IMR-90 (cell line): ENCODE measurements at regions not wholly inside any gene's neighbourhood (a gene's known extent, or its start where the extent isn't known, plus 50 kb on each side); places are given as distances from the start of the nearest gene placed in this dataset.

Source experiments
- ATAC-seq: fragments of 200-7000 bp; cut with Tn5 transposase; 2 replicates; pipeline ENCODE4 v1.9.1; 2020; ENCODE audit warnings: low read depth, mild to moderate bottlenecking, moderate library complexity
- BruUV-seq: library from RNA; stranded (reverse); fragments of 400-500 nt; replicated peaks from 2 replicates; lab custom pipeline; 2021; lab: Mats Ljungman, UMichigan
- CTCF ChIA-PET: fragments of 300-600 bp; formaldehyde crosslinking; extraction: SDS; loops from one replicate; lab custom pipeline; 2021; ENCODE audit warnings: antibody characterized with exemption; lab: Yijun Ruan, JAX
- POLR2A ChIA-PET: fragments of 300-600 bp; sonication (Branson Sonifier 250); formaldehyde crosslinking; loops from one replicate; lab custom pipeline; 2022; ENCODE audit warnings: antibody characterized with exemption; ENCODE audit not compliant: unreplicated experiment; lab: Charles Lee
- DNase-seq: peaks from one replicate; pipeline ENCODE4 v3.0.0; 2013
- H2AFZ ChIP-seq: replicated peaks from 2 replicates; pipeline ENCODE3; 2013; ENCODE audit warnings: low read length, mild to moderate bottlenecking; ENCODE audit not compliant: poor library complexity
- H2AK5ac ChIP-seq: 2 replicates; pipeline ENCODE4 v1.6.1; 2013; ENCODE audit warnings: low read depth, low read length, inconsistent platforms
- H2AK9ac ChIP-seq: replicated peaks from 2 replicates; pipeline ENCODE3; 2013; ENCODE audit warnings: mild to moderate bottlenecking, low read depth, low read length, moderate library complexity; ENCODE audit not compliant: poor library complexity
- H2BK120ac ChIP-seq: 2 replicates; pipeline ENCODE4 v1.6.1; 2013; ENCODE audit warnings: low read depth, low read length, inconsistent platforms
- H2BK15ac ChIP-seq: 3 replicates; pipeline ENCODE4 v1.6.1; 2013; ENCODE audit warnings: low read depth, low read length, inconsistent platforms
- H2BK20ac ChIP-seq: 2 replicates; pipeline ENCODE4 v1.6.1; 2013; ENCODE audit warnings: low read depth, mild to moderate bottlenecking, inconsistent platforms, low read length, moderate library complexity
- H2BK5ac ChIP-seq: 2 replicates; pipeline ENCODE4 v1.6.1; 2013; ENCODE audit warnings: mild to moderate bottlenecking, low read depth, low read length, inconsistent platforms; ENCODE audit not compliant: poor library complexity, severe bottlenecking
- H3K14ac ChIP-seq: replicated peaks from 2 replicates; pipeline ENCODE4 v1.6.1; 2013; ENCODE audit warnings: low read depth, low read length, inconsistent platforms
- H3K18ac ChIP-seq: 2 replicates; pipeline ENCODE4 v1.6.1; 2013; ENCODE audit warnings: low read depth, low read length, control low read depth
- H3K23ac ChIP-seq: 2 replicates; pipeline ENCODE4 v1.6.1; 2013; ENCODE audit warnings: low read depth, low read length, inconsistent platforms
- H3K27ac ChIP-seq: 2 replicates; pipeline ENCODE4 v1.5.1; 2013; ENCODE audit warnings: mild to moderate bottlenecking, control low read depth, low read length; ENCODE audit not compliant: insufficient read depth
- H3K27me3 ChIP-seq: 2 replicates; pipeline ENCODE4 v1.6.1; 2013; ENCODE audit warnings: low read length; ENCODE audit not compliant: control insufficient read depth, insufficient read depth
- H3K36me3 ChIP-seq: 2 replicates; pipeline ENCODE4 v1.6.1; 2013; ENCODE audit warnings: low read length, mixed read lengths; ENCODE audit not compliant: control insufficient read depth, insufficient read depth
- H3K4ac ChIP-seq: 2 replicates; pipeline ENCODE4 v1.6.1; 2013; ENCODE audit warnings: low read depth, low read length, inconsistent platforms
- H3K4me1 ChIP-seq: 2 replicates; pipeline ENCODE4 v1.6.1; 2013; ENCODE audit warnings: low read length, mixed read lengths; ENCODE audit not compliant: control insufficient read depth, insufficient read depth
- H3K4me2 ChIP-seq: 2 replicates; pipeline ENCODE4 v1.6.1; 2013; ENCODE audit warnings: low read depth, mild to moderate bottlenecking, control low read depth, low read length, moderate library complexity
- H3K4me3 ChIP-seq: 2 replicates; pipeline ENCODE4 v1.5.1; 2013; ENCODE audit warnings: low read depth, mild to moderate bottlenecking, control low read depth, low read length, moderate library complexity; ENCODE audit not compliant: insufficient read depth
- H3K56ac ChIP-seq: 2 replicates; pipeline ENCODE4 v1.6.1; 2013; ENCODE audit warnings: low read length, inconsistent platforms; ENCODE audit not compliant: insufficient read depth; ENCODE audit errors: extremely low read depth
- H3K79me1 ChIP-seq, 2 experiments: 2 replicates each; pipeline ENCODE4 v1.6.1; 2013; ENCODE audit warnings: low read length in 2 of 2, inconsistent platforms in 1 of 2, low read depth in 1 of 2
- H3K9ac ChIP-seq: 2 replicates; pipeline ENCODE4 v1.6.1; 2013; ENCODE audit warnings: low read depth, low read length, control low read depth
- H3K9me1 ChIP-seq: 2 replicates; pipeline ENCODE4 v1.6.1; 2013; ENCODE audit warnings: low read length, inconsistent platforms; ENCODE audit not compliant: insufficient read depth
- H3K9me3 ChIP-seq: 2 replicates; pipeline ENCODE4 v1.6.1; 2013; ENCODE audit warnings: low read length; ENCODE audit not compliant: control insufficient read depth, insufficient read depth
- H4K20me1 ChIP-seq: 2 replicates; pipeline ENCODE4 v1.6.1; 2013; ENCODE audit warnings: low read length, inconsistent platforms; ENCODE audit not compliant: insufficient read depth
- H4K5ac ChIP-seq: 2 replicates; pipeline ENCODE4 v1.6.1; 2013; ENCODE audit warnings: mild to moderate bottlenecking, low read depth, low read length, control low read depth
- H4K8ac ChIP-seq, 2 experiments: 2 replicates each; pipeline ENCODE4 v1.6.1; 2013; ENCODE audit warnings: low read depth in 2 of 2, low read length in 2 of 2, control low read depth in 1 of 2, inconsistent platforms in 1 of 2
- H4K91ac ChIP-seq: 2 replicates; pipeline ENCODE4 v1.6.1; 2013; ENCODE audit warnings: low read depth, low read length, inconsistent platforms; ENCODE audit not compliant: insufficient read depth
- MAFK ChIP-seq: IDR thresholded peaks from 2 replicates; pipeline ENCODE4 v1.6.1; 2012; ENCODE audit warnings: low read depth, low read length, improper control_type of control experiment
- RAD21 ChIP-seq: IDR thresholded peaks from 2 replicates; pipeline ENCODE4 v1.6.1; 2012; ENCODE audit warnings: low read length, improper control_type of control experiment
- WGBS, 2 experiments: methylation state at CpG; one replicate each; pipeline versions ENCODE4 v1.1.5 to v1.1.7; 2013; ENCODE audit warnings: missing lambda C conversion rate in 2 of 2; ENCODE audit not compliant: insufficient read length in 1 of 2; ENCODE audit errors: extremely low coverage in 2 of 2; 5-methylcytosine and 5-hydroxymethylcytosine counted together
- dilution Hi-C: fragments of 300-500 bp; cut with HindIII; formaldehyde crosslinking; loops from one replicate; pipeline ENCODE4 v1.14.3; 2018; ENCODE audit warnings: low sequenced_read_pairs; ENCODE audit not compliant: unreplicated experiment
- in situ Hi-C: fragments of 300-500 bp; cut with MboI; formaldehyde crosslinking; loops from 3 replicates; pipeline ENCODE4 v1.14.3; 2019; ENCODE audit warnings: low sequenced_read_pairs, inconsistent platforms, mixed read lengths
- intact Hi-C: fragments of 100-400 bp; cut with micrococcal nuclease; formaldehyde crosslinking; loops from 2 replicates; pipeline ENCODE4 v1.10.0; 2022

- ChIA-PET POLR2A (no interaction called here), CTCF (no interaction called here)
- H2BK15ac ChIP-seq: no peak overlapping the region
- H3K4me1 ChIP-seq: no peaks in the 10 kb centered on the region
- H4K91ac ChIP-seq: no peak overlapping the region
- no peak overlapping the region for H3K14ac ChIP-seq
- H3K23ac ChIP-seq: no peak overlapping the region
- ATAC-seq (no peak), DNase-seq (no peak)
- H2BK5ac ChIP-seq: no peak overlapping the region
- in situ Hi-C loops (no loop called here), dilution Hi-C loops (no loop called here), intact Hi-C loops (no loop called here)
- no peak overlapping the region for H3K18ac ChIP-seq
- WGBS, 2 experiments: no CpG with 5 or more reads among the region's 2 CpGs
- no peaks in the 10 kb centered on the region; the same call in 1 of the 2 replicates for H4K20me1 ChIP-seq
- no peak overlapping the region for H2AK5ac ChIP-seq
- H3K4ac ChIP-seq: no peak overlapping the region
- no peak overlapping the region for H3K9ac ChIP-seq
- no peak overlapping the region for H3K27ac ChIP-seq
- H4K5ac ChIP-seq: no peak overlapping the region
- no peak overlapping the region for H4K8ac ChIP-seq
- TF ChIP-seq RAD21: no peak
- TF ChIP-seq MAFK: no peak
- H3K27me3 ChIP-seq: no peaks in the 10 kb centered on the region
- BruUV-seq: no TSS peak
- H3K9me3 ChIP-seq: no peaks in the 10 kb centered on the region
- no peak overlapping the region for H2BK20ac ChIP-seq
- H2AFZ ChIP-seq: no peak overlapping the region
- no peak overlapping the region for H3K56ac ChIP-seq
- H2AK9ac ChIP-seq: no peak overlapping the region
- no peaks in the 10 kb centered on the region for H3K36me3 ChIP-seq
- H3K79me1 ChIP-seq: no peaks in the 10 kb centered on the region
- no peaks in the 10 kb centered on the region for H3K9me1 ChIP-seq
- H3K4me3 ChIP-seq: no peak overlapping the region
- no peak overlapping the region for H2BK120ac ChIP-seq
- no peak overlapping the region for H3K4me2 ChIP-seq
Measured at GRCh38 chr2:122194546-122194945, 439.1 kb downstream of the TSN start.
